Uterus (tissue), 3 donors: ENCODE measurements at regions not wholly inside any gene's neighbourhood (a gene's known extent, or its start where the extent isn't known, plus 50 kb on each side); places are given as distances from the start of the nearest gene placed in this dataset.
"Not testable (repeated sequence)": the region's sequence is repeated elsewhere in the genome, so short reads cannot be mapped to it uniquely, and the experiment has no call there.

Experiments
- DNase-seq, 2 donors: peaks; one replicate each; pipeline ENCODE4 v3.0.0-alpha.2; 2019 to 2020
- H3K27ac ChIP-seq, 2 donors: fragments of 200-600 bp; sonication (generic); 1 replicate in 1 of 2; 2 replicates in 1 of 2; pipeline ENCODE4 v1.5.1; 2016 to 2018
- H3K27me3 ChIP-seq, 2 donors: fragments of 200-600 bp; sonication (generic); one replicate each; pipeline ENCODE4 v1.5.1; 2018 to 2019; ENCODE audit warnings: control low read depth in 1 of 2
- H3K36me3 ChIP-seq, 2 donors: fragments of 200-600 bp; sonication (generic); one replicate each; pipeline ENCODE4 v1.5.1; 2019; ENCODE audit warnings: control low read depth in 1 of 2
- H3K4me1 ChIP-seq, 2 donors: fragments of 200-600 bp; sonication (generic); one replicate each; pipeline ENCODE4 v1.5.1; 2018 to 2019; ENCODE audit warnings: control low read depth in 1 of 2
- H3K4me3 ChIP-seq, 2 donors: fragments of 200-600 bp; sonication (generic); 1 replicate in 1 of 2; 2 replicates in 1 of 2; pipeline ENCODE4 v1.5.1; 2018 to 2019; ENCODE audit warnings: mild to moderate bottlenecking in 1 of 2
- H3K9me3 ChIP-seq, 2 donors: fragments of 200-600 bp; sonication (generic); one replicate each; pipeline ENCODE4 v1.5.1; 2019; ENCODE audit warnings: control low read depth in 1 of 2
- POLR2A ChIP-seq, 2 donors: fragments of 450-650 bp; IDR thresholded peaks; one replicate each; pipeline ENCODE4 v1.6.1; 2016; ENCODE audit warnings: antibody characterized with exemption in 2 of 2, mild to moderate bottlenecking in 1 of 2, moderate library complexity in 1 of 2
- intact Hi-C: fragments of 100-400 bp; cut with DNase I; formaldehyde crosslinking; loops from one replicate; pipeline ENCODE4 v1.15.1; 2023; ENCODE audit warnings: low total_unique reads
- TF ChIP-seq, protein P1 (sequence below), 4 experiments: fragments of 200-600 bp in 2 of 4; fragments of 450-650 bp in 2 of 4; sonication (generic) in 2 of 4; IDR thresholded peaks; one replicate each; pipeline ENCODE4 v1.5.1; 2016 to 2019; ENCODE audit warnings: antibody characterized with exemption in 4 of 4, mild to moderate bottlenecking in 2 of 4, moderate library complexity in 1 of 4
- donor health status: DM: yes; HTN: yes; CAD: no.

DNA sequence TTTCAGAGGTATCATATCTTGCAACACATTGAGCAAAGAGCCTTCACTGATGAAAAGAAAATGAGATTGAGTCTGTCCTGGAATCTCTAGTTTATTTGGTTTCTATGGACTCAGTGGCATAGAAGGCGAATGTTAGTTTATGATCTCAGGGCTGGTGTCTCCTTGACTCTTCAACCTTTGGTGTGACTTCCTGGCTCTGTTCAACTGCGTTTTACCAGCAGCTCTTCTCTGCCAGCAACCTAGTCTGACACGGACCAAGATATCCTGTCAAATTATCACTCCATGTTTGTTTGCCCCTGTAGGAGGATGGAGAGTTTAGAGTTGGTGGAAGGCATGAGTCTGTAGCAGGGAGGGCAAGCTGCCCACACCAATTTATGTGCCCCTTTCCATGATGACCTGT, 82.9 kb upstream of the TBC1D5 start:
- intact Hi-C loops = no loop called here
- Histone ChIP-seq H3K9me3 (no peaks in the 10 kb centered on the region), H3K27ac (no peak overlapping the region), H3K36me3 (no peaks in the 10 kb centered on the region), H3K4me3 (no peak overlapping the region), H3K27me3 (no peaks in the 10 kb centered on the region), H3K4me1 (no peaks in the 10 kb centered on the region)
- no peak for DNase-seq
- TF ChIP-seq, protein P1, sequence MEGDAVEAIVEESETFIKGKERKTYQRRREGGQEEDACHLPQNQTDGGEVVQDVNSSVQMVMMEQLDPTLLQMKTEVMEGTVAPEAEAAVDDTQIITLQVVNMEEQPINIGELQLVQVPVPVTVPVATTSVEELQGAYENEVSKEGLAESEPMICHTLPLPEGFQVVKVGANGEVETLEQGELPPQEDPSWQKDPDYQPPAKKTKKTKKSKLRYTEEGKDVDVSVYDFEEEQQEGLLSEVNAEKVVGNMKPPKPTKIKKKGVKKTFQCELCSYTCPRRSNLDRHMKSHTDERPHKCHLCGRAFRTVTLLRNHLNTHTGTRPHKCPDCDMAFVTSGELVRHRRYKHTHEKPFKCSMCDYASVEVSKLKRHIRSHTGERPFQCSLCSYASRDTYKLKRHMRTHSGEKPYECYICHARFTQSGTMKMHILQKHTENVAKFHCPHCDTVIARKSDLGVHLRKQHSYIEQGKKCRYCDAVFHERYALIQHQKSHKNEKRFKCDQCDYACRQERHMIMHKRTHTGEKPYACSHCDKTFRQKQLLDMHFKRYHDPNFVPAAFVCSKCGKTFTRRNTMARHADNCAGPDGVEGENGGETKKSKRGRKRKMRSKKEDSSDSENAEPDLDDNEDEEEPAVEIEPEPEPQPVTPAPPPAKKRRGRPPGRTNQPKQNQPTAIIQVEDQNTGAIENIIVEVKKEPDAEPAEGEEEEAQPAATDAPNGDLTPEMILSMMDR (IDR thresholded peaks at IDR 0.05) = no peak
- no peak for TF ChIP-seq POLR2A (IDR thresholded peaks at IDR 0.05)

DNA sequence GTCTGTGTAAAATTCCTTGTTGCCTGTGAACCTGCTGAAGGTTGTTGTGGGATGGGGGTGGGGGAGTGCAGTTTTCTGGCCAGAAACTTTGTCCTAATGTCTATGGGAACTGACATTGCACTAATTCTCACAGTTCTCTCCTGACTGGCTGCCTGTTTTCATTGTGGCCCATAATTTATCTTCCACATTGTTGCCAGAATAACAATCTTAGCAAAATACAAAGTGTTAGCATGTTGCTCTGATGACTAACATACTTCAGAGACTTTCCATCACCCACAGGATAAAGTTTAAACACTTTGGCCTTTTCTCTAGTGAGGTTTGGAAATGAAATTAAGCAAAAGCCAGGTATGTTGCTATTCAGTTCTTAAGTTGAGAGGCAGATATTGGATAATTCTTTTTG, 81.4 kb upstream of the TBC1D5 start:
- Histone ChIP-seq H3K27ac (no peak overlapping the region), H3K4me1 (no peaks in the 10 kb centered on the region), H3K27me3 (no peaks in the 10 kb centered on the region), H3K9me3 (no peaks in the 10 kb centered on the region), H3K4me3 (no peak overlapping the region), H3K36me3 (no peaks in the 10 kb centered on the region)
- no peak for DNase-seq
- intact Hi-C loops = no loop called here
- TF ChIP-seq, protein P1 (IDR thresholded peaks at IDR 0.05) = no peak
- no peak for TF ChIP-seq POLR2A (IDR thresholded peaks at IDR 0.05)

DNA sequence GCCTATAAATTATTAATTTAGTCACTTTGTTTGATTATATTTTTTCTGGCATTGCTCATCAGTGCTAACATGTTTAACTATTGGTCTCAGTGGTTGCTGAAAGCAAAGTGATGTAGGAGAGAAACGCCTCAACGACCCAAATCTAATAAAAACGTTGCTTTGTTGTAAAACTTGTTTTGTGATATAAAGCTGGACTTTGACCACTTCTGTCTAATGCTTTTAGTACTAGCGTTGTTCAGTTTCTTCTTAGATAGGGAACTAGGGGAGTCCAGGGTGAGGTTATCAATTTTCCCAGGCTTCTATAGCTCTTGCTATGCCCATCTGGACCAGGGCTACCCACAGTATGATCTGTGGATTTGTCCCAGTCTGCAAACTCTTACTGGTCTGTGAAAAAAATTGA, 80.6 kb upstream of the TBC1D5 start:
- Histone ChIP-seq H3K27ac (no peak overlapping the region), H3K36me3 (no peaks in the 10 kb centered on the region), H3K9me3 (no peaks in the 10 kb centered on the region), H3K27me3 (no peaks in the 10 kb centered on the region), H3K4me1 (no peaks in the 10 kb centered on the region), H3K4me3 (no peak overlapping the region)
- intact Hi-C loops = no loop called here
- DNase-seq = no peak
- TF ChIP-seq, protein P1 (IDR thresholded peaks at IDR 0.05) = no peak
- no peak for TF ChIP-seq POLR2A (IDR thresholded peaks at IDR 0.05)

DNA sequence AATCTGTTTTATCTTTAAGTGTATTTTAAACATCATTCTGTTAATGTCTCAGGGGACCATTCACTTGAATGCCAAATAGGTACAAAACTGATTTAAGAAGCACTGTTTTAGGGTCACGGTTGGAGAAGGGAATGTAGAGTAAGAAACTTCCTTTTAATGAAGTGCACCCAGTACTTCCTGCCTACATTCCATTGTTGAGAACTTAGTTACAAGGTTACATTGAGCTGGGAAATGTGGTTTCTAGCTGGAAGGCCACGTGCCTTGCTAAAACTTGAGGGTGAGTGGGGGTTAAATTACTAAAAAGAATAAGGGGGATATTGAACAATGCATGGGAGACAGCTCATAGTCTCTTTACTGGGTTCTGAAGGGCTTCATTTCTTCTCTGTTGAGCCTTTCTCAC, 78.3 kb upstream of the TBC1D5 start:
- no peaks in the 10 kb centered on the region for H3K36me3 ChIP-seq
- no peak overlapping the region for H3K27ac ChIP-seq
- H3K4me1 ChIP-seq = no peaks in the 10 kb centered on the region
- no peak for TF ChIP-seq POLR2A (IDR thresholded peaks at IDR 0.05)
- TF ChIP-seq, protein P1 (IDR thresholded peaks at IDR 0.05) = no peak
- H3K4me3 ChIP-seq = no peak overlapping the region
- intact Hi-C loops = no loop called here
- no peak for DNase-seq
- no peaks in the 10 kb centered on the region for H3K9me3 ChIP-seq
- no peaks in the 10 kb centered on the region for H3K27me3 ChIP-seq

DNA sequence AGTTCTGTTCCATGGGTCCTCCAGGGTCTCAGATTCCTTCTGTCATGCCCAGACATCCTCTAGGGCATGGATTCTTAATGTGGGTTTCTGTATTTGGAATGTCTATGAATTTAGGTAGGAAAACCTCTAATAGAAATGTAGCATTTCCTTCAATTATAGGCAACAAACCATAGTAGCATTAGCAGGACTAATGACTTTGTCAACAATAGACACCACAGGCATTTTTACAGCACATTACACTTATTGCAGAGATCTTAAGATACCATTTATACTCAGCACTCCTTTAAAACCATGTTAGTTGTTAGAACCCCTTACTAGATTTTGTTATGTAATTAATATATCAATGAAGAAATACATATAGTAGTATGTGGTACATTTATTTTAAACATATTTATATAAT, 77.8 kb upstream of the TBC1D5 start:
- Histone ChIP-seq H3K9me3 (no peaks in the 10 kb centered on the region), H3K27ac (no peak overlapping the region), H3K36me3 (no peaks in the 10 kb centered on the region), H3K4me3 (no peak overlapping the region), H3K27me3 (no peaks in the 10 kb centered on the region), H3K4me1 (no peaks in the 10 kb centered on the region)
- no peak for TF ChIP-seq POLR2A (IDR thresholded peaks at IDR 0.05)
- TF ChIP-seq, protein P1 (IDR thresholded peaks at IDR 0.05) = no peak
- intact Hi-C loops = no loop called here
- no peak for DNase-seq

DNA sequence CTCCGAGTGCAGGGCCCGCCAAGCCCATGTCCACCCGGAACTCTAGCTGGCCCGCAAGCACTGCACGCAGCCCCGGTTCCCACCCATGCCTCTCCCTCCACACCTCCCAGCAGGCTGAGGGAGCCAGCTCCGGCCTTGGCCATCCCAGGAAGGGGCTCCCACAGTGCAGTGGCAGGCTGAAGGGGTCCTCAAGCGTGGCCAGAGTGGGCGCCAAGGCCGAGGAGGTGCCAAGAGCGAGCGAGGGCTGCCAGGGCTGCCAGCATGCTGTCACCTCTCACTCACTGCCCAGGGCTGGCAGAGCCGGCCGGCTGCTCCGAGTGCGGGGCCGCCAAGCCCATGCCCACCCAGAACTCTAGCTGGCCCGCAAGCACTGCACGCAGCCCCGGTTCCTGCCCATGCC, 75.5 kb upstream of the TBC1D5 start:
- H3K4me3 ChIP-seq, intact Hi-C loops, DNase-seq, H3K27me3 ChIP-seq, H3K27ac ChIP-seq, H3K9me3 ChIP-seq, H3K4me1 ChIP-seq, H3K36me3 ChIP-seq: not testable (repeated sequence)
